Eye (tissue), 1 donor: ENCODE measurements at regions not wholly inside any gene's neighbourhood (a gene's known extent, or its start where the extent isn't known, plus 50 kb on each side); places are given as distances from the start of the nearest gene placed in this dataset.
"Not testable (repeated sequence)": the region's sequence is repeated elsewhere in the genome, so short reads cannot be mapped to it uniquely, and the experiment has no call there.

Experiments
- DNase-seq: peaks from one replicate; pipeline ENCODE4 v3.0.0-alpha.2; 2015

- no peak for DNase-seq
Observed at GRCh38 chr6:9233226-9233625, 797.9 kb upstream of the SLC35B3 start.

- DNase-seq: no peak
Observed at GRCh38 chr6:9225441-9225871, 790.1 kb upstream of the SLC35B3 start.

DNA sequence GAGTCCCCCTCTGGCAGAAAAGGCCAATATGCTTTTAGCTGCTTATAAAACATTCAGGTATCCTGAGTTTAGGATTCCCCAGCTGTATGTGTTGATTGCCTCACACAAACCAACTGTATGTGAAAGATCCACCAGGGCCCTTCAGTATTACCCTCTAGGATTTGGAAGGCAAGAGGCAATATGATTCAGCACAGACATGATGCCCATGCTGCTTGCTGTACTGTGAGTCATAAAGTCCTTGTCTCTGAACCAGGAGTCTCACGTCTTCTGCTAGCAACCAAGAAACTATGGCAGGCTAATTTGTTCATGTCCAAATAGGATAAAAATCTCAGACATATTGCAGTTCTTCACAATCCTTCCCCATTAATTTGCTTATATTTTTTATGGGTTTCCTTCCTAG, 789.2 kb upstream of the SLC35B3 start:
- no peak for DNase-seq

- DNase-seq: not testable (repeated sequence)
Observed at GRCh38 chr6:9213717-9214116, 778.4 kb upstream of the SLC35B3 start.

DNA sequence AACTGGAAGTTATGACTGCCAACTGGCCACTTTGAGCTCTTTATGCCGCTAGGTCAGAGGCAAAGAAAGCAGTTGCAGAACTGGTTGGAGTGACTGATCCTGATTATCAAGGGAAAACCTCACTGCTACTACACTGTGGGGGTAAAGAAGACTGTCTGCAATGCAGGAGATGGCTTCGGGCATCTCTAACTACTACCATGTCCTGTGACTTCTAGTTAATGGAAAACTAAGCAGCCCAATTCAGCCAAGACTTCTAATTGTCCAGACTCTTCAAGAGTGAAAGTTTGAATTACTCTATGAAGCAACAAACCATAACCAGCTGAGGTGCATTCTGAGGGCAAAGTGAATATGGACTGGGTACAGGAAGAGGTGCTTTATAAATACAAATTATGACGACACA, 773.6 kb upstream of the SLC35B3 start:
- peak; percentile 63 for DNase-seq

DNA sequence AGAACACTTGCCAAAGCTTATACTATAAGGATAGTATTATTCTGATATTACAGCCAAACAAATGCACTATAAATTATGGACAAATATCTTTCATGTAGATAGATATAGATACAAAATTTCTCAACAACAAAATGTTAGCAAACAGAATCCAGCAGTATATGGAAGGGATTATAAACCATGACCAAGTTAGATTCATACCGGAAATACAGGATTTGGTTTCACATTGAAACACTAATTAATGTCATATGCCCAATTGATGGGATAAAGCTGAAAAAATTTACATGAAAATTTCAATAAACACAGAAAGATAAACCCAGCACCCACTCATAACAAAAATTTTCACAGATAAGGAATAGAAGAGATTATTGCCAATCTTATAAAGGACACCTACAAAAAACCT, 770.3 kb upstream of the SLC35B3 start:
- DNase-seq: no peak

- DNase-seq: peak; percentile 6
Observed at GRCh38 chr6:9204171-9204570, 768.8 kb upstream of the SLC35B3 start.

- no peak for DNase-seq
Observed at GRCh38 chr6:9200712-9201111, 765.4 kb upstream of the SLC35B3 start.

DNA sequence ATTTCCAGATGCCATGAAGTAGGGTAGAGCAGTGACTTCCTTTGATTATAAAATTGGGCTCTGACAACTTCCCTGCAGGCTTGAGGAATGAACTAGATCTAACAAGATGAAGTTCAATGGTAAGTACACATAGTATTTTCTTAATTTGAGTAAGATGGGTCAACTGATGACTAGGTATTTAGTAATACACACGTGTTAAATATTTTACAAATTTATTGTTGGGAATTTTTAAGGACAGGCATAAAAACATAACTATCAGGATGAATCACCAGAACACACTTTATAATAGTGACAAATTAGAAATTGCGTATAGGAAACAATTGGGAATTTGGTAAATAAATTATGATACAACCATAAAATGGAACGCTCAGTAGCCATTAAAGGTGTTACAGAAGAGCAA, 762.4 kb upstream of the SLC35B3 start:
- DNase-seq: no peak

DNA sequence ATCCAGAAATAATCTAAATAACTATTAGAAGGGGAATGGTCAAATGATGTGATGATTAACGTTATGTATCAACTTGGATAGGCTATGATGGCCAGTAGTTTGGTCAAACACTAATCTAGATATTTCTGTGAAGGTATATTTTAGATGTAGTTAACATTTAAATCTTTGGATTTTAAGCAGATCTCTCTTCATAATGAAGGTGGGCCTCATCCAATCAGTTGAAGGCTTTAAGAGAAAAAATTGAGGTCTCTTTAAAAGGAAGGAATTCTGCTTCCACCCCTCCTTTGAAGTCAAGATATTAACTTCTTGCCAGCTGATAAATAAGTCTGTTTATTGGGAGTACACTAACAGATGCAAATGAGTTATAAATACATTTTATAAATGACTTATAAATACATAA, 760.0 kb upstream of the SLC35B3 start:
- DNase-seq: no peak

DNA sequence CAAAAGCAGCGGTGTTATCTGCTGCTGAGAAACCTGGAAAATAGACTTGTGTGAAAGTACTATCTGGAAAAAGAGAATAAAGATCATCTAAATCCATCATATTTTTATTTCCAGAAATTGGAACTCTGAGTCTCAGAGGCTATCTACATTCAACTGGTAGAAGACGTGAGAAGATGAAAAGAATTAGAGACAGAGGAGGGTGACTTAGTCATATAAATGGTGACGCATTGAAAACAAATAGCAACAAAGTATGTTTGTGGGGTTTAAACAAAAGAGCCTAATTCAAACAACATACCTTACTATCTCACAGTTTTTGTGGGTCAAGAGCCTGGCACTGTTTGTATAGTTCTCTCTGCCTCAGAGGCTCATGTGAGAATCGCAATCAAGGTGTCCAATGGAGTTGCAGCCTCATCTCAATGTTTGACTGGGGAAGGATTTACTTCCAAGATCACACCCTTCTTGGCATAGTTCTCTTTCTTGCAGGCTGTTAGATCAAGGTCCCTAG, 757.1 kb upstream of the SLC35B3 start:
- DNase-seq: no peak

DNA sequence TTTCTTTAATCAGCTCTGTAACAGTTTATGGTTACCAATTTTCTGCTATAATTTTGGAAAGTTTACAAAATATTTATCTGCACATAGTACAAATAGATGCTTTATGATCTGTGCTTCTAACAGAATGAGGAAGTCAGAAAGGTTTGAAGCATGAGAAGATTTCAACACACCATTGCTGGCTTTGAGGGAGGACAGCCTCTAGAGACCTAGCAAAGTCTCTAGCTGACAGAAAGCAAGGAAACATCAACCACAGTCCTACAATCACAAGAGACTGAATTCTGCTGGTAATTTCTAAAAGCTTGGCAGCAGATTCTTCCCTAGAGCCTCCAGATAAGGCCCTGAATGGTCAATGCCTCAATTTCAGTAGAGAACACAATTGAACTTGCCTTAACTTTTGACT, 750.8 kb upstream of the SLC35B3 start:
- DNase-seq: no peak

- no peak for DNase-seq
Observed at GRCh38 chr6:9178071-9178470, 742.7 kb upstream of the SLC35B3 start.

- DNase-seq: no peak
Observed at GRCh38 chr6:9173229-9173628, 737.9 kb upstream of the SLC35B3 start.

- no peak for DNase-seq
Observed at GRCh38 chr6:9172096-9172495, 736.8 kb upstream of the SLC35B3 start.

GRCh38 chr6:9168669-9169068, 733.3 kb upstream of the SLC35B3 start:
- DNase-seq: no peak

GRCh38 chr6:9161731-9162130, 726.4 kb upstream of the SLC35B3 start:
- no peak for DNase-seq

GRCh38 chr6:9159051-9159450, 723.7 kb upstream of the SLC35B3 start:
- no peak for DNase-seq

GRCh38 chr6:9155836-9156235, 720.5 kb upstream of the SLC35B3 start:
- no peak for DNase-seq

- no peak for DNase-seq
Observed at GRCh38 chr6:9143140-9143539, 707.8 kb upstream of the SLC35B3 start.

GRCh38 chr6:9140951-9141460, 705.7 kb upstream of the SLC35B3 start:
- peak; percentile 16 for DNase-seq

DNA sequence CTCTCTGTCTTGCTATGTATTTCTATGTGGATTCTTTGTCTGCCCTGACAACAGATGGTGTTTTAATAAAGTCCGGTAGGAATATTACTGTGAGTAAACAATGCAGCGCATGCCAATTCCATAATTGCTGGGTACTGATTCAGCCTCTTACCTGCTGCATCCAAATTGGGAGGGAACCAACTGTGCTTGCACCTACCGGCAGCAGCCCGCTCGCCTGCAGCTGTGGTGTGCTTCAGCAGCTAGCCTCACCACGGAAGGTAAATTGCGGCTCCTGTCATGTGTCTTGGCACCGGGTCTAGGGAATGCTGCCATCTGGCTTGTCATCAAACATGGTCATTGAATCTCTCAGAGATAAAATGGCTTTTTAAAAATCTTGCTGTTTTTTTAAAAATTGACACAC, 704.8 kb upstream of the SLC35B3 start:
- peak; percentile 46 for DNase-seq

DNA sequence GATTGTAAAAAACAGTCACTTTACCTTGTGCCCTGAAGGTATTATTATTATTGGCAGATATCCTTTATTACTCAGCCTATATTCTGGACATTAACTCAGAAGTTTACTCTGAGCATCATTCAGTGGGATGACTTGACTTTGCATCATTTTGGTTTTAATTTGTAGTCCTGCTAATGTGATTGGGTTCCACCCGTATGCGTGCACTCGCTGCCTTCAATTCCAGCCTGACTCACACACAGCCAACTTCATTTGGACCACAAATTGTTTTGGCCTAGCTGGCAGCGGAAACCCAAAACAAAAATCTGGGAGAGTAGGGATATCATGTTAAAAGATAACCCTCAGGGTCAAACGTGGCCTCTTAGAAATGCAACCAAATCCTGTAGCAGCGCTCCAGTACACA, 704.4 kb upstream of the SLC35B3 start:
- peak; percentile 44 for DNase-seq

- peak; percentile 70 for DNase-seq
Observed at GRCh38 chr6:9138936-9139335, 703.6 kb upstream of the SLC35B3 start.

DNA sequence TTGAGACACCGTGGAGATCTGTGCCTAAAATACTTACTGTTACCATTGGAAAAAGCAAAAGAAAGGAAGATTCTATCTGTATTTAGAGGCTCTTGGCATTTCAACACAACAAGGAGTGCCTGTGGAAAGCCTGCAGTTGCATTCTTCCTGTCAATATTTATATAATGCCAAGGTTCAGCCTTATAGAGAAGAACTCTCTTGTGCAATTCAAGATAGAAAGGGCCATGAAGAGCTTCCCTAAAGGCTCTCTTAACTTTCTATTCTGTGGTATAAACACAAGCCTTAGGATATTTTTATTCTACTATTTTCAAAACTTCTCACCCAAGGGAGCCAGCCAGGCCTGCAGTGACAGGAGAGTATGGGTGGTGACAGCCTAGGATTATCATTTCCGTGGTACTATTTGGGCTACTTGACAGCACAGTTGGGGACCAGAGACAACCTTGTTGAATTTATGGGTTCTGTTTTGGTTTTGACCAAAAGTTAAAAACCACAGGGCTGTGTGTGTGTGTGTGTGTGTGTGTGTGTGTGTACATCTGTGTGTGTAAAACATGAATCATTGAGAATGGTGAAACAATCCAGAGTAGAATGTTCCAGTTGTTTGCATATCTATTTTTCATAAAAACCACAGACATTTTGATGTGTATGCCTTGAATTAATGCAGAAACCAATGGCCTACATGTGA, 700.9 kb upstream of the SLC35B3 start:
- no peak for DNase-seq
